LNCAP (cell line): ENCODE measurements at regions not wholly inside any gene's neighbourhood (a gene's known extent, or its start where the extent isn't known, plus 50 kb on each side); places are given as distances from the start of the nearest gene placed in this dataset.

ENCODE experiments used
- TF ChIP-seq, protein P1 (sequence below): fragments of 450-650 bp; IDR thresholded peaks from 2 replicates; pipeline ENCODE4 v1.5.1; 2017; ENCODE audit warnings: mild to moderate bottlenecking

DNA sequence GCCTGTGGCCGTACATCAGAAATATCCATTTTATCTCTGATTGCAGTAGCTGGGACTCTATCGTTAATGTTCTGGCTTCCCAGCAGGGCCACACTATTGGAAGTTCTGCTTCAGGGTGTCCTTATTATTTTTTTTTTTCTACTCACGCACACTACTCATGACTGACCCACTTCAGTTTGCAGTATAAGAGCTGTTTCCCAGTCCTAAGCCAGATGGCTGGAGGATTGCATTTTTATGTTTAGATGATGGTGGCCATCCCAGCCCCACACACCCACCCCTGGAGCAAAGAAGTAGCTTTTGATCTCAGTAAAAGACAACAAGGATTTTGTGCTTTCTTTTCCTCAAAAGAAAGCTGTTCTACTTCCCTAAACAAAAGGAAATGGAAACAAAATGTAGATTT lies 557.0 kb upstream of the GALNTL6 start:
- TF ChIP-seq, protein P1, sequence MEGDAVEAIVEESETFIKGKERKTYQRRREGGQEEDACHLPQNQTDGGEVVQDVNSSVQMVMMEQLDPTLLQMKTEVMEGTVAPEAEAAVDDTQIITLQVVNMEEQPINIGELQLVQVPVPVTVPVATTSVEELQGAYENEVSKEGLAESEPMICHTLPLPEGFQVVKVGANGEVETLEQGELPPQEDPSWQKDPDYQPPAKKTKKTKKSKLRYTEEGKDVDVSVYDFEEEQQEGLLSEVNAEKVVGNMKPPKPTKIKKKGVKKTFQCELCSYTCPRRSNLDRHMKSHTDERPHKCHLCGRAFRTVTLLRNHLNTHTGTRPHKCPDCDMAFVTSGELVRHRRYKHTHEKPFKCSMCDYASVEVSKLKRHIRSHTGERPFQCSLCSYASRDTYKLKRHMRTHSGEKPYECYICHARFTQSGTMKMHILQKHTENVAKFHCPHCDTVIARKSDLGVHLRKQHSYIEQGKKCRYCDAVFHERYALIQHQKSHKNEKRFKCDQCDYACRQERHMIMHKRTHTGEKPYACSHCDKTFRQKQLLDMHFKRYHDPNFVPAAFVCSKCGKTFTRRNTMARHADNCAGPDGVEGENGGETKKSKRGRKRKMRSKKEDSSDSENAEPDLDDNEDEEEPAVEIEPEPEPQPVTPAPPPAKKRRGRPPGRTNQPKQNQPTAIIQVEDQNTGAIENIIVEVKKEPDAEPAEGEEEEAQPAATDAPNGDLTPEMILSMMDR = no peak

DNA sequence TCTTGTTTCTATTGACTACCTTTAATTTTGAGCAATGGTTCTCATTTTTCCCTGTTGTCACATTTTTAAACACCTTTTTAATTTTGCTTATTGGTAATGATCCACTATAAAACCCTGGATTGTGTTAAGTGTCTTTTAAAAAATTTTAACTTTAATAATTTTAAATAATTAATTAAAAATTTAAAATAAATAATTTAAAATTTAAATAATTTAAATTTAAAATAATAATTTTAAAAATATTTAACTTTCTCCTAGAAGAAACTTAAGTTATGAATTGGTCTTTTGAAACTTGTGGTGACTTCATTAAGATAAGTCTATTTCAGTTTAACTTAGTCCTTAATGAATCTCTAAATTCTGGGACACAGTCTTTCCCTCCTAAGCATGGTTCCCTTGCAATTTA lies 566.3 kb upstream of the GALNTL6 start:
- TF ChIP-seq, protein P1 = no peak

DNA sequence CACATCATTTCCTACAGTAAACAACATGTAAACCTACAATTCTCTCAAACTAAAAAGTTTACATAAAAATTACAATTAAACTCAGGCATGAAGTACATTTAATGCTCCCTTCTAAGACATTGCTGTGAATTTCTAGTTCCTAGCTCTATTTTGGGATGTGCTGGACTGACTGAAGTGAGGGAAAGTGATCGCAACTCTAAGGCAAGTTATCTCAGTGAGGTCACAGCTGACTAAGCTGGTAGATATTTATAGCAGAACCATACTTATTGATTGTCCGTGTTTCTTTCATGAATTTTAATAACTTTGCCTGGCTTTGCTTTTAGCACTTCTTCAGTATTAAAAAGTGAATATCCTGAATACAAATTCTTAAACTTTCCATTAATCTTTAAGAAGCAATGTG lies 570.4 kb upstream of the GALNTL6 start:
- TF ChIP-seq, protein P1 = no peak

DNA sequence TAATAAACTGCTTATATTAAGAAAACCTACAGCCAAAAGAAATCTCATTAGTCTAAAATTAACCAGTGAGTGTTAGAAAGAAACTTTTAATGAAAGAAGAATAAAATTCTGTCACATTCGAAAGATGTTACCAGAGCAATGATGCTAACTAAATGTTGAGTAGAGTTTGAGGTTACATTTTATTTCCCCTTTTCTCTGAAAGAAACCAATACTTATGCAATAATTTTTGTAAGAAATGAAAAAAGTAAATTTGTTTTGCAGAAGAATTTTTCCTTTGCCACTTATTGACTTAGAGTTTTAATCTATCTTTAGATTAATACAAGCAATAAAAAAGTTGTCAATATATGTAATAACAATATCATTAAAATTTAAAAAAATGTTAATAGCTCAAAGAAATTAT lies 574.0 kb upstream of the GALNTL6 start:
- TF ChIP-seq, protein P1 = no peak

DNA sequence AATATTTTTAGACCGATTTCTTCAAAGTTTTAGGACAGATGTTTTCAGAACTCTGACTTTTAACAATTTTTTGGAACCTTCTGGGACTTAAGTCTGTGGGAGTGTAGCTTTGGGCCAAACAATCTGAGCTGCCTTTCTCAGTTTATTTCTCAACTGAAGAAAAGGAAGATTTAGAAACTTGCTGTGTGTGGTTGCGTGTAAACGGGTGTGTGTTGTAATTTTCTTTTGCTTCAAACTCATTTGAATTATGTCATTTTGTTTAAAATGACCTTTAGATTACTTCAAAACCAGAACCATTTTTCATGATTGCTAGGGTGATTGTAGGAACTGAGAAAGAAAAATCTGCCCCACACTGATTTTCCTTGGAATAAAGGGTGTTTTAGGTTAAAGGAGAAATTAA lies 577.7 kb upstream of the GALNTL6 start:
- TF ChIP-seq, protein P1 = no peak

DNA sequence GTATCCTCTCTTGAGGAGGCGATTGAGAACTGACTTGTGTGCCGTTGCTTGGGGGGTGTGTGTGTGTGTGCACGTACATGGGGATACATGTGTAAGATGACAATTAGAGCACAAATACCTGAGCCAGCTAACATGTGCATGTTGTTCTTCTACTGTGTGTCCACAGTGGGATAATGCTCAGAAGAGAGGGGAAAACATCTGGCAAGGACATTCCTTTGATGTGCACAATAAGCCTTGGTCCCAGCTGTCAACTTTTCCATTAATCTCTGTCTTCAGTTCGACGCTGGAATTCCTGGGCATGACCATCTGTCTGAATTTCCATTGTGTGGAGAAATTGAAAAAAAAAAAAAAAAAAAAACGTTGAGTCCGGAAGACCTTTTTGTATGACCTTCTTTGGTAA lies 592.0 kb upstream of the GALNTL6 start:
- TF ChIP-seq, protein P1 = no peak

DNA sequence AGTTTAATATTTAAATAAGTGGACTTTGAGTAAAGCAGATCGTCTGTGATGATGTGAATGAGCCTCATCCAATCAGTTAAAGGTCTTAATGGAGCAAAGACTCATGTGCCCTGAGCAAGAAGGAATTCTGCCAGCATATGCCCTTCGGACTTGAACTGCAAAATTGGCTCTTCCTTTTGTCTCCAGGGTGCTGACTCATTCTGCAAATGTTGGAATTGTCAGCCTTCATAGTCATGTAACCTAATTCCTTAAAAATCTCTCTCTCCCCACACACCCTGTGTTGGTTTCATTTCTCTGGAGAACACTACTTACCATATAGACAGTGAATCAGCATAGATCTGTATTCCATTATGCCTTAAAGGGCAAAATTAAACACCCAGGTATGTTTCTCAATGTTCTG lies 609.8 kb upstream of the GALNTL6 start:
- TF ChIP-seq, protein P1 = no peak

DNA sequence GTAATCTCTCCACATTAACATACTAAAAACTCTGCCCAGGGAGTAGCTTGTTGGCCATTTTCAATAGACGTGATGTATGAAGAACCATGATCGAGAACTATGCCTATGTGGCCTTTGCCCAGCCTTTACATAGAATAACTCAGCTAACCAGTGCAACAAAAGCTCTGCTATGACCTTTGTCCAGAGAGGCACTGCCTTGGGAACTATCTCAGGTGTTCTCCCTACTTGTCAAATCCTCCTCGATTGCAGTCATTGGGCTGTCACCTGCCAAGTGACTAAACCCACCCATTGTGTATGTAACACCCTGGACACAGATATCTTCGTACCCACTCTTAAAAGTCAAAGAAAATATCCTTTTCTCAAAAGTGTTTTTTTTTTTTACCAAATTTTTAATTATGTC lies 610.3 kb upstream of the GALNTL6 start:
- TF ChIP-seq, protein P1 = no peak
